ENCODE measurements at regions not wholly inside any gene's neighbourhood (a gene's known extent, or its start where the extent isn't known, plus 50 kb on each side); places are given as distances from the start of the nearest gene placed in this dataset.
A peak's percentile ranks its signal among the peaks of the same experiment; 100 is the strongest.

GRCh38 chr1:234845836-234846235, 235.9 kb upstream of the IRF2BP2 start:
- no peak overlapping the region for H3K4me3 ChIP-seq (ENCODE audit: low read depth in 2 of 2, low read length in 2 of 2)
- no TSS peak for BruUV-seq (replicated peaks)
- DNase-seq (ENCODE audit: low read depth, low spot score) (no peak), ATAC-seq (no peak)
- TF ChIP-seq TCF7L2 (IDR thresholded peaks at IDR 0.05; ENCODE audit: low read depth, low read length) (no peak), POLR2AphosphoS5 (IDR thresholded peaks at IDR 0.05; ENCODE audit: low read depth, low read length) (no peak), SIN3A (IDR thresholded peaks at IDR 0.05; ENCODE audit: borderline replicate concordance, insufficient read depth, low read depth, low read length) (no peak), CTCF (IDR thresholded peaks at IDR 0.05) (no peak)
- TF ChIP-seq, protein P1, sequence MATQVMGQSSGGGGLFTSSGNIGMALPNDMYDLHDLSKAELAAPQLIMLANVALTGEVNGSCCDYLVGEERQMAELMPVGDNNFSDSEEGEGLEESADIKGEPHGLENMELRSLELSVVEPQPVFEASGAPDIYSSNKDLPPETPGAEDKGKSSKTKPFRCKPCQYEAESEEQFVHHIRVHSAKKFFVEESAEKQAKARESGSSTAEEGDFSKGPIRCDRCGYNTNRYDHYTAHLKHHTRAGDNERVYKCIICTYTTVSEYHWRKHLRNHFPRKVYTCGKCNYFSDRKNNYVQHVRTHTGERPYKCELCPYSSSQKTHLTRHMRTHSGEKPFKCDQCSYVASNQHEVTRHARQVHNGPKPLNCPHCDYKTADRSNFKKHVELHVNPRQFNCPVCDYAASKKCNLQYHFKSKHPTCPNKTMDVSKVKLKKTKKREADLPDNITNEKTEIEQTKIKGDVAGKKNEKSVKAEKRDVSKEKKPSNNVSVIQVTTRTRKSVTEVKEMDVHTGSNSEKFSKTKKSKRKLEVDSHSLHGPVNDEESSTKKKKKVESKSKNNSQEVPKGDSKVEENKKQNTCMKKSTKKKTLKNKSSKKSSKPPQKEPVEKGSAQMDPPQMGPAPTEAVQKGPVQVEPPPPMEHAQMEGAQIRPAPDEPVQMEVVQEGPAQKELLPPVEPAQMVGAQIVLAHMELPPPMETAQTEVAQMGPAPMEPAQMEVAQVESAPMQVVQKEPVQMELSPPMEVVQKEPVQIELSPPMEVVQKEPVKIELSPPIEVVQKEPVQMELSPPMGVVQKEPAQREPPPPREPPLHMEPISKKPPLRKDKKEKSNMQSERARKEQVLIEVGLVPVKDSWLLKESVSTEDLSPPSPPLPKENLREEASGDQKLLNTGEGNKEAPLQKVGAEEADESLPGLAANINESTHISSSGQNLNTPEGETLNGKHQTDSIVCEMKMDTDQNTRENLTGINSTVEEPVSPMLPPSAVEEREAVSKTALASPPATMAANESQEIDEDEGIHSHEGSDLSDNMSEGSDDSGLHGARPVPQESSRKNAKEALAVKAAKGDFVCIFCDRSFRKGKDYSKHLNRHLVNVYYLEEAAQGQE (IDR thresholded peaks at IDR 0.05; ENCODE audit: insufficient read depth in 1 of 2, low read depth in 2 of 2, low read length in 1 of 2), result no peak
- H3K36me3 ChIP-seq (ENCODE audit: control insufficient read depth, insufficient read depth, low read length), result no peaks in the 10 kb centered on the region
- intact Hi-C loops (cut with micrococcal nuclease; ENCODE audit: unreplicated experiment), result no loop called here
- peak overlapping the region; percentile 24; the same call in 1 of the 2 replicates for H3K27ac ChIP-seq (ENCODE audit: low read length)
- ChIA-PET CTCF (no interaction called here), POLR2A (no interaction called here)
- H3K9me3 ChIP-seq (ENCODE audit: control insufficient read depth, insufficient read depth, low read depth, low read length), result no peaks in the 10 kb centered on the region
- no peaks in the 10 kb centered on the region for H3K27me3 ChIP-seq (ENCODE audit: control insufficient read depth, insufficient read depth, low read length)
- in situ Hi-C loops (cut with HindIII; ENCODE audit: low pct_unique_long_range_greater_than_20kb, low sequenced_read_pairs), result no loop called here
- peaks cover 8% of the 10 kb centered on the region for H3K4me1 ChIP-seq (ENCODE audit: control insufficient read depth, insufficient read depth, low read length)

GRCh38 chr1:234845097-234845660, 235.2 kb upstream of the IRF2BP2 start:
- H3K27me3 ChIP-seq (ENCODE audit: control insufficient read depth, insufficient read depth, low read length), result no peaks in the 10 kb centered on the region
- intact Hi-C loops (cut with micrococcal nuclease; ENCODE audit: unreplicated experiment), result no loop called here
- ChIA-PET CTCF (interaction anchor here (0.6 kb wide), 1 partner anchor 32 kb away, joined by 3 read pairs; no protein-coding TSS in a partner anchor), POLR2A (interaction anchor here (0.6 kb wide), 1 partner anchor 349 kb away, joined by 3 read pairs; no protein-coding TSS in a partner anchor)
- TF ChIP-seq, protein P1 (IDR thresholded peaks at IDR 0.05; ENCODE audit: insufficient read depth in 1 of 2, low read depth in 2 of 2, low read length in 1 of 2), result no peak
- TF ChIP-seq CTCF (IDR thresholded peaks at IDR 0.05) (no peak), SIN3A (IDR thresholded peaks at IDR 0.05; ENCODE audit: borderline replicate concordance, insufficient read depth, low read depth, low read length) (no peak), POLR2AphosphoS5 (IDR thresholded peaks at IDR 0.05; ENCODE audit: low read depth, low read length) (no peak), TCF7L2 (IDR thresholded peaks at IDR 0.05; ENCODE audit: low read depth, low read length) (no peak)
- no peak for DNase-seq (ENCODE audit: low read depth, low spot score)
- H3K9me3 ChIP-seq (ENCODE audit: control insufficient read depth, insufficient read depth, low read depth, low read length), result no peaks in the 10 kb centered on the region
- H3K36me3 ChIP-seq (ENCODE audit: control insufficient read depth, insufficient read depth, low read length), result no peaks in the 10 kb centered on the region
- ATAC-seq, result no peak
- BruUV-seq (replicated peaks), result no TSS peak
- H3K4me3 ChIP-seq (ENCODE audit: low read depth in 2 of 2, low read length in 2 of 2), result no peak overlapping the region
- in situ Hi-C loops (cut with HindIII; ENCODE audit: low pct_unique_long_range_greater_than_20kb, low sequenced_read_pairs), result no loop called here
- H3K4me1 ChIP-seq (ENCODE audit: control insufficient read depth, insufficient read depth, low read length), result peaks cover 8% of the 10 kb centered on the region
- H3K27ac ChIP-seq (ENCODE audit: low read length), result peak overlapping the region; percentile 24; the same call in 1 of the 2 replicates

Data from Panc1 (cell line).